DMS53 treated with DMSO at 0.1 percent for 48 hours (cell line): ENCODE measurements at regions not wholly inside any gene's neighbourhood (a gene's known extent, or its start where the extent isn't known, plus 50 kb on each side); places are given as distances from the start of the nearest gene placed in this dataset.
"Not testable (repeated sequence)": the region's sequence is repeated elsewhere in the genome, so short reads cannot be mapped to it uniquely, and the experiment has no call there.

Experiments used
- DNase-seq: peaks from one replicate; lab custom pipeline; 2025; ENCODE audit not compliant: unreplicated experiment; lab: John Stamatoyannopoulos, UW

GRCh38 chr2:34785206-34785785, 1186.2 kb upstream of the FAM98A start:
- no peak for DNase-seq

- no peak for DNase-seq
These were observed 1185.6 kb upstream of the FAM98A start for GRCh38 chr2:34784701-34785100.

- DNase-seq = not testable (repeated sequence)
These were observed 1151.6 kb upstream of the FAM98A start for GRCh38 chr2:34750742-34751141.

GRCh38 chr2:34747643-34748042, 1148.5 kb upstream of the FAM98A start:
- no peak for DNase-seq

- no peak for DNase-seq
These were observed 1139.6 kb upstream of the FAM98A start for GRCh38 chr2:34738691-34739090.

GRCh38 chr2:34737146-34737545, 1138.0 kb upstream of the FAM98A start:
- DNase-seq = no peak

GRCh38 chr2:34736482-34736881, 1137.4 kb upstream of the FAM98A start:
- DNase-seq = no peak

GRCh38 chr2:34734662-34735061, 1135.6 kb upstream of the FAM98A start:
- no peak for DNase-seq

GRCh38 chr2:34734042-34734441, 1134.9 kb upstream of the FAM98A start:
- no peak for DNase-seq

- no peak for DNase-seq
These were observed 1132.2 kb upstream of the FAM98A start for GRCh38 chr2:34731292-34731691.

- DNase-seq = no peak
These were observed 1130.7 kb upstream of the FAM98A start for GRCh38 chr2:34729845-34730244.

- no peak for DNase-seq
These were observed 1125.0 kb upstream of the FAM98A start for GRCh38 chr2:34724107-34724506.

- DNase-seq = no peak
These were observed 1124.6 kb upstream of the FAM98A start for GRCh38 chr2:34723683-34724082.

GRCh38 chr2:34719206-34719605, 1120.1 kb upstream of the FAM98A start:
- no peak for DNase-seq

GRCh38 chr2:34705551-34706247, 1106.6 kb upstream of the FAM98A start:
- DNase-seq = no peak

GRCh38 chr2:34703292-34703691, 1104.2 kb upstream of the FAM98A start:
- DNase-seq = no peak

- DNase-seq = not testable (repeated sequence)
These were observed 1103.3 kb upstream of the FAM98A start for GRCh38 chr2:34702391-34702790.

GRCh38 chr2:34677591-34677990, 1078.5 kb upstream of the FAM98A start:
- not testable (repeated sequence) for DNase-seq

GRCh38 chr2:34677119-34677531, 1078.0 kb upstream of the FAM98A start:
- DNase-seq = not testable (repeated sequence)

- DNase-seq = no peak
These were observed 1071.4 kb upstream of the FAM98A start for GRCh38 chr2:34670482-34670881.

GRCh38 chr2:34666821-34667220, 1067.7 kb upstream of the FAM98A start:
- no peak for DNase-seq

- DNase-seq = no peak
These were observed 1065.2 kb upstream of the FAM98A start for GRCh38 chr2:34664266-34664665.

- DNase-seq = no peak
These were observed 1064.2 kb upstream of the FAM98A start for GRCh38 chr2:34663314-34663713.
